GM12878 (cell line): ENCODE measurements at regions not wholly inside any gene's neighbourhood (a gene's known extent, or its start where the extent isn't known, plus 50 kb on each side); places are given as distances from the start of the nearest gene placed in this dataset.

Experiments used
- BCLAF1 ChIP-seq: fragments of 450-650 bp; IDR thresholded peaks from 2 replicates; pipeline ENCODE4 v1.6.1; 2017; ENCODE audit warnings: antibody characterized with exemption, mild to moderate bottlenecking, moderate library complexity
- CHD2 ChIP-seq: IDR thresholded peaks from 2 replicates; pipeline ENCODE4 v1.6.1; 2011; ENCODE audit warnings: low read depth, low read length, improper control_type of control experiment, borderline replicate concordance
- EGR1 ChIP-seq, 2 experiments: IDR thresholded peaks; 1 replicate in 1 of 2; 2 replicates in 1 of 2; pipeline ENCODE4 v1.6.1; 2011 to 2012; ENCODE audit warnings: low read depth in 2 of 2, low read length in 2 of 2, borderline replicate concordance in 1 of 2, mild to moderate bottlenecking in 1 of 2, moderate library complexity in 1 of 2
- HCFC1 ChIP-seq: fragments of 150-350 bp; IDR thresholded peaks from 2 replicates; pipeline ENCODE4 v1.6.1; 2014; ENCODE audit warnings: low read length
- JUNB ChIP-seq: IDR thresholded peaks from 2 replicates; pipeline ENCODE4 v1.6.1; 2016; ENCODE audit warnings: antibody characterized with exemption, mild to moderate bottlenecking
- TF ChIP-seq, protein P1 (sequence below): IDR thresholded peaks from 2 replicates; pipeline ENCODE4 v1.6.1; 2012; ENCODE audit warnings: improper control_type of control experiment, low read depth, low read length; ENCODE audit not compliant: insufficient replicate concordance

- TF ChIP-seq CHD2 (no peak), HCFC1 (no peak), EGR1 (IDR thresholded peaks at IDR 0.05; ENCODE audit: borderline replicate concordance in 1 of 2, low read depth in 2 of 2, low read length in 2 of 2) (no peak), BCLAF1 (no peak), JUNB (no peak)
- TF ChIP-seq, protein P1, sequence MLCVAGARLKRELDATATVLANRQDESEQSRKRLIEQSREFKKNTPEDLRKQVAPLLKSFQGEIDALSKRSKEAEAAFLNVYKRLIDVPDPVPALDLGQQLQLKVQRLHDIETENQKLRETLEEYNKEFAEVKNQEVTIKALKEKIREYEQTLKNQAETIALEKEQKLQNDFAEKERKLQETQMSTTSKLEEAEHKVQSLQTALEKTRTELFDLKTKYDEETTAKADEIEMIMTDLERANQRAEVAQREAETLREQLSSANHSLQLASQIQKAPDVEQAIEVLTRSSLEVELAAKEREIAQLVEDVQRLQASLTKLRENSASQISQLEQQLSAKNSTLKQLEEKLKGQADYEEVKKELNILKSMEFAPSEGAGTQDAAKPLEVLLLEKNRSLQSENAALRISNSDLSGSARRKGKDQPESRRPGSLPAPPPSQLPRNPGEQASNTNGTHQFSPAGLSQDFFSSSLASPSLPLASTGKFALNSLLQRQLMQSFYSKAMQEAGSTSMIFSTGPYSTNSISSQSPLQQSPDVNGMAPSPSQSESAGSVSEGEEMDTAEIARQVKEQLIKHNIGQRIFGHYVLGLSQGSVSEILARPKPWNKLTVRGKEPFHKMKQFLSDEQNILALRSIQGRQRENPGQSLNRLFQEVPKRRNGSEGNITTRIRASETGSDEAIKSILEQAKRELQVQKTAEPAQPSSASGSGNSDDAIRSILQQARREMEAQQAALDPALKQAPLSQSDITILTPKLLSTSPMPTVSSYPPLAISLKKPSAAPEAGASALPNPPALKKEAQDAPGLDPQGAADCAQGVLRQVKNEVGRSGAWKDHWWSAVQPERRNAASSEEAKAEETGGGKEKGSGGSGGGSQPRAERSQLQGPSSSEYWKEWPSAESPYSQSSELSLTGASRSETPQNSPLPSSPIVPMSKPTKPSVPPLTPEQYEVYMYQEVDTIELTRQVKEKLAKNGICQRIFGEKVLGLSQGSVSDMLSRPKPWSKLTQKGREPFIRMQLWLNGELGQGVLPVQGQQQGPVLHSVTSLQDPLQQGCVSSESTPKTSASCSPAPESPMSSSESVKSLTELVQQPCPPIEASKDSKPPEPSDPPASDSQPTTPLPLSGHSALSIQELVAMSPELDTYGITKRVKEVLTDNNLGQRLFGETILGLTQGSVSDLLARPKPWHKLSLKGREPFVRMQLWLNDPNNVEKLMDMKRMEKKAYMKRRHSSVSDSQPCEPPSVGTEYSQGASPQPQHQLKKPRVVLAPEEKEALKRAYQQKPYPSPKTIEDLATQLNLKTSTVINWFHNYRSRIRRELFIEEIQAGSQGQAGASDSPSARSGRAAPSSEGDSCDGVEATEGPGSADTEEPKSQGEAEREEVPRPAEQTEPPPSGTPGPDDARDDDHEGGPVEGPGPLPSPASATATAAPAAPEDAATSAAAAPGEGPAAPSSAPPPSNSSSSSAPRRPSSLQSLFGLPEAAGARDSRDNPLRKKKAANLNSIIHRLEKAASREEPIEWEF, result no peak
These were observed 80.6 kb upstream of the HIF1A start (continued) for GRCh38 chr14:61614693-61615092.
